MCF 10A (cell line): ENCODE measurements at regions not wholly inside any gene's neighbourhood (a gene's known extent, or its start where the extent isn't known, plus 50 kb on each side); places are given as distances from the start of the nearest gene placed in this dataset.

ENCODE experiments used
- BruUV-seq: library from RNA; stranded (reverse); fragments of 400-500 nt; replicated peaks from 2 replicates; lab custom pipeline; 2021; lab: Mats Ljungman, UMichigan
- CTCF ChIA-PET: fragments of 300-600 bp; sonication (Branson Sonifier 250); formaldehyde crosslinking; extraction: SDS; loops from one replicate; lab custom pipeline; 2021; ENCODE audit warnings: antibody characterized with exemption, inconsistent platforms; lab: Yijun Ruan, JAX
- POLR2A ChIA-PET: fragments of 300-600, 350-650 bp; sonication (Branson Sonifier 250); formaldehyde crosslinking; extraction: SDS; loops from one replicate; lab custom pipeline; 2020; ENCODE audit warnings: antibody characterized with exemption, inconsistent platforms; lab: Yijun Ruan, JAX
- DNase-seq: peaks from one replicate; pipeline ENCODE4 v3.0.0-alpha.2; 2018; ENCODE audit not compliant: unreplicated experiment
- H3K27ac Mint-ChIP-seq: one replicate; pipeline ENCODE4 v1.8.0; 2022; ENCODE audit warnings: mild to moderate bottlenecking, low read depth, mixed read lengths; ENCODE audit not compliant: unreplicated experiment
- H3K27me3 Mint-ChIP-seq: one replicate; pipeline ENCODE4 v1.8.0; 2022; ENCODE audit warnings: mixed read lengths; ENCODE audit not compliant: insufficient read depth, unreplicated experiment
- H3K36me3 Mint-ChIP-seq: one replicate; pipeline ENCODE4 v1.8.0; 2022; ENCODE audit warnings: mild to moderate bottlenecking, moderate library complexity, mixed read lengths; ENCODE audit not compliant: insufficient read depth, unreplicated experiment
- H3K4me1 Mint-ChIP-seq: one replicate; pipeline ENCODE4 v1.8.0; 2022; ENCODE audit warnings: mixed read lengths; ENCODE audit not compliant: insufficient read depth, unreplicated experiment
- H3K4me3 Mint-ChIP-seq: one replicate; pipeline ENCODE4 v1.8.0; 2022; ENCODE audit warnings: mild to moderate bottlenecking, moderate library complexity, mixed read lengths; ENCODE audit not compliant: unreplicated experiment
- H3K9me3 Mint-ChIP-seq: one replicate; pipeline ENCODE4 v1.8.0; 2022; ENCODE audit warnings: mixed read lengths; ENCODE audit not compliant: unreplicated experiment
- CTCF ChIP-seq: fragments of 200-600 bp; IDR thresholded peaks from one replicate; pipeline ENCODE4 v1.8.0; 2022; ENCODE audit warnings: antibody characterized with exemption, mild to moderate bottlenecking; ENCODE audit not compliant: unreplicated experiment
- intact Hi-C: fragments of 100-400 bp; cut with micrococcal nuclease; formaldehyde crosslinking; loops from 2 replicates; pipeline ENCODE4 v1.14.1; 2022

- ChIA-PET CTCF (interaction anchor here (0.8 to 1.7 kb wide), 2 partner anchors 15 to 17 kb away, joined by 3 to 6 read pairs; no protein-coding TSS in a partner anchor), POLR2A (interaction anchor here (0.7 kb wide), 1 partner anchor 65 kb away, joined by 3 read pairs; no protein-coding TSS in a partner anchor)
- no peak overlapping the region for H3K27ac Mint-ChIP-seq
- TF ChIP-seq CTCF: no peak
- intact Hi-C loops: no loop called here
- no peaks in the 10 kb centered on the region for H3K27me3 Mint-ChIP-seq
- no peaks in the 10 kb centered on the region for H3K36me3 Mint-ChIP-seq
- H3K9me3 Mint-ChIP-seq: peaks cover 7% of the 10 kb centered on the region
- BruUV-seq: no TSS peak
- H3K4me1 Mint-ChIP-seq: no peaks in the 10 kb centered on the region
- no peak overlapping the region for H3K4me3 Mint-ChIP-seq
- no peak for DNase-seq
These were observed 375.9 kb downstream of the KIF4B start for GRCh38 chr5:155389498-155389897.

- no TSS peak for BruUV-seq
- TF ChIP-seq CTCF: no peak
- no peak overlapping the region for H3K27ac Mint-ChIP-seq
- intact Hi-C loops: no loop called here
- no peaks in the 10 kb centered on the region for H3K4me1 Mint-ChIP-seq
- H3K4me3 Mint-ChIP-seq: no peak overlapping the region
- POLR2A ChIA-PET: no interaction called here
- no peak for DNase-seq
- CTCF ChIA-PET: interaction anchor here (0.6 kb wide), 1 partner anchor 1404 kb away, joined by 3 read pairs; no protein-coding TSS in a partner anchor
- no peaks in the 10 kb centered on the region for H3K36me3 Mint-ChIP-seq
- H3K27me3 Mint-ChIP-seq: no peaks in the 10 kb centered on the region
- no peaks in the 10 kb centered on the region for H3K9me3 Mint-ChIP-seq
These were observed 381.2 kb downstream of the KIF4B start for GRCh38 chr5:155394727-155395126.

DNA sequence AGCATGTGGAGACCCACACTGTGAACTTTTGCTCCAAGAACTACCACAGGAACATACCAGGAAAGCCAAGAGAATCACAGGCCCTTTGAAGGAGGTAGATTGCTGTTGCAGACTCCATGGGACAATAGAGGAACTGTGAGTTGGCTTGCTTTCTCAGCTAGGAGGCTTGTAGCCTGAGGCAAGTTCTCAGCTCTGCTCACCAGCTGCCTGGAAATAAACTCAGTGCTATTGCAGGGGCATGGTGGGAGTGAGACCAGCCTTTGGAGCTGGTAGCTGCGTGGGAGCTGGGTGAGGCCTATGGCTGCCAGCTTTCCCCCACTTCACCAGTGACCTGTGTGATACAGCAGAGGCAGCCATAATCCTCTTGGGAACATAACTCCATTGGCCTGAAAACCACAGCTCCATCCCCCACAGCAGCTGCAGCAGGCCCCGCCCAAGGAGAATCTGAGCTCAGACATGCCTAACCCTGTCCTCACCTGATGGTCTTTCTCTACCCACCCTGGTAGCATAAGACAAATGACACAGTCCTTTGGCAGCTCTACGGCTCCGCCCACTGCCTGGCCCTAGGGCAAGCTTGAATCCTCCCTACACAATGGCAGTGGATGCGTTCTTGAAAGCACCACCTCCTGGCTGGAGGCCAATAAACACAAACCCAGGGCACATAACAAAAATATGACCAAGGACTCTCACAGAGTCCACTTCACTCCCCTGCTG lies 389.5 kb downstream of the KIF4B start:
- H3K9me3 Mint-ChIP-seq: peaks cover 10% of the 10 kb centered on the region
- POLR2A ChIA-PET: interaction anchor here (0.7 to 2.5 kb wide), 2 partner anchors 38 to 126 kb away, joined by 4 to 14 read pairs; no protein-coding TSS in a partner anchor
- H3K4me1 Mint-ChIP-seq: peaks cover 25% of the 10 kb centered on the region

More for the DNA sequence above, 389.5 kb downstream of the KIF4B start:
- peak overlapping the region; percentile 52 for H3K4me3 Mint-ChIP-seq
- no peak for TF ChIP-seq CTCF
- BruUV-seq: no TSS peak
- intact Hi-C loops: no loop called here
- peak; percentile 80 for DNase-seq
- no peaks in the 10 kb centered on the region for H3K27me3 Mint-ChIP-seq
- CTCF ChIA-PET: interaction anchor here (0.6 to 2.1 kb wide), 8 partner anchors 11 to 964 kb away, joined by 3 to 7 read pairs (median 3); no protein-coding TSS in a partner anchor
- no peaks in the 10 kb centered on the region for H3K36me3 Mint-ChIP-seq
- peak overlapping the region; percentile 88 for H3K27ac Mint-ChIP-seq
